Epithelial cell of prostate (primary cell): ENCODE measurements at regions not wholly inside any gene's neighbourhood (a gene's known extent, or its start where the extent isn't known, plus 50 kb on each side); places are given as distances from the start of the nearest gene placed in this dataset.
"Not testable (repeated sequence)": the region's sequence is repeated elsewhere in the genome, so short reads cannot be mapped to it uniquely, and the experiment has no call there.

Source experiments
- DNase-seq: peaks from one replicate; pipeline ENCODE4 v3.0.0-alpha.2; 2011; ENCODE audit warnings: low read depth, low spot score
- H3K27ac ChIP-seq: fragments of 450-650 bp; 2 replicates; pipeline ENCODE4 v1.5.1; 2017; ENCODE audit warnings: mild to moderate bottlenecking

GRCh38 chr1:118481126-118481525, 296.1 kb upstream of the SPAG17 start:
- H3K27ac ChIP-seq: no peak overlapping the region
- DNase-seq: no peak

- DNase-seq: no peak
- no peak overlapping the region for H3K27ac ChIP-seq
Observed at GRCh38 chr1:118479351-118479750, 294.3 kb upstream of the SPAG17 start.

DNA sequence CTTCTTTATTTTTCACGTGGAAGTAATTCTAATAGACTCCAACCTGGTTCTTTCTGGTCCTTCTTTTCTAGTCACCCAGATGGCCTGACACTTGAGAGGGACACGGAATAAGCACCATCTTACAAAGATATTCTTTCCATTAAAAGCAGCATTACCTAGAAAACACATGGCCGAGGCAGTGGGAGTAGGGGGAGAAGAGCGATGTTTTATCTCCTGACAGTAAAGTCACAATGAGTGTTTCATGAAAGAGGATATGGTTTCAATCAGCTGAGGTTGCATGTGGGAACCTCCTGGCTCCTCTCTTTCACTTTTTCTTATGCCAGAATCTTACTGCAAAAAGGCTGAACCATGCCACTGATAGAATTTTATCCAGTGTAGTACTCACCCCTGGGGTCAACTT, 288.8 kb upstream of the SPAG17 start:
- no peak for DNase-seq
- no peak overlapping the region for H3K27ac ChIP-seq

GRCh38 chr1:118464460-118464859, 279.4 kb upstream of the SPAG17 start:
- DNase-seq, H3K27ac ChIP-seq: not testable (repeated sequence)

GRCh38 chr1:118461154-118461553, 276.1 kb upstream of the SPAG17 start:
- no peak for DNase-seq
- no peak overlapping the region for H3K27ac ChIP-seq

- no peak for DNase-seq
- H3K27ac ChIP-seq: no peak overlapping the region
Observed at GRCh38 chr1:118459871-118460270, 274.8 kb upstream of the SPAG17 start.

DNA sequence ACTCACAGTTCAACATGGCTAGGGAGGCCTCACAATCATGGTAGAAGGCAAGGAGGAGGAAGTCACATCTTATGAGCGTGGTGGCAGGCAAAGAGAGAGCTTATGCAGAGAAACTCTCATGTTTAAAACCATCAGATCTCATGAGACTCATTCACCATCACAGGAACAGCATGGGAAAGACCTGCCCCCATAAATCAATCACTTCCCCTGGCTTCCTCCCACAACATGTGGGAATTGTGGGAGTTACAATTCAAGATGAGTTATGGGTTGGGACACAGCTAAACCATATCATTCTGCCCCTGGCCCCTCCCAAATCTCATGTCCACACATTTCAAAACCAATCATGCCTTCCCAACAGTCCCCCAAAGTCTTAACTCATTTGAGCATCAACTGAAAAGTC, 268.8 kb upstream of the SPAG17 start:
- H3K27ac ChIP-seq, DNase-seq: not testable (repeated sequence)

DNA sequence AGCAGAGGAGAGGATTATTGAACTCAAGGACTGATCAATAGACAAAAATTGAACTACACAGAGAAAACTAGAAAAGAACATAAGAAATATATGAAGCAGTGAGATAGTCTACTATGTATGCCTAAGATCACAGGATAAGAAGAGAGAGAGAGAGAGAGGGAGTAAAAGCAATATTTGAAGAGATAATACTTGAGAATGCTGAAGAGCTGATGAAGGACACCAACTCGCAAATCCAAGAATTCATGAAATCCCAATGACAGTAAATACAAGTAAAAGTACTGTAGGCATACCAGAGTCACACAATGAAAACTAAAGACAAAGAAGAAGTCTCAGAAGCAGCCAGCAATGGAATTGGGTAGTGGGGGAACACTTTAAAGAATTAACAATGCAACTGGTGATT, 260.1 kb upstream of the SPAG17 start:
- no peak overlapping the region for H3K27ac ChIP-seq
- DNase-seq: no peak

DNA sequence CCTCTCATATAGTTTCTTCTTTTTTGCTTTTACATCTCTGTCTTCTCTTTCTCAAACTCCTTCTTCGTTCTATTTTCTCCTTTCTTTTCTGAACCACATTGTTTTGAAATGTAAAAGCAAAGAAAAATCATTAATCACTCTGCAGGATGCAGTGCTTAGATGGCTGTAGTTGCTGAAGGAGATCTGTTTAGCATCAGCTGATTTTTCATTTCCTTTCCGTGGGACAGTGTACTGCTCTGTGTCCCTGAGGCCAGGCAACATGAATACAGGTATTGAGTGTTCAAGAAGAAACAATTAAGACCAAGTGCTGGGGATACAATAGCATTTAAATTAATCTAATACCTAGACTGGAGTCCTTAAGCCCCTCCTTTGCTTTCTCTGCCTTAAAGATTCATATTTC, 257.2 kb upstream of the SPAG17 start:
- H3K27ac ChIP-seq: no peak overlapping the region

GRCh38 chr1:118437664-118438063, 252.6 kb upstream of the SPAG17 start:
- DNase-seq: no peak
- no peak overlapping the region for H3K27ac ChIP-seq

More for the DNA sequence above, 257.2 kb upstream of the SPAG17 start:
- DNase-seq: no peak

GRCh38 chr1:118429856-118430255, 244.8 kb upstream of the SPAG17 start:
- DNase-seq: no peak

DNA sequence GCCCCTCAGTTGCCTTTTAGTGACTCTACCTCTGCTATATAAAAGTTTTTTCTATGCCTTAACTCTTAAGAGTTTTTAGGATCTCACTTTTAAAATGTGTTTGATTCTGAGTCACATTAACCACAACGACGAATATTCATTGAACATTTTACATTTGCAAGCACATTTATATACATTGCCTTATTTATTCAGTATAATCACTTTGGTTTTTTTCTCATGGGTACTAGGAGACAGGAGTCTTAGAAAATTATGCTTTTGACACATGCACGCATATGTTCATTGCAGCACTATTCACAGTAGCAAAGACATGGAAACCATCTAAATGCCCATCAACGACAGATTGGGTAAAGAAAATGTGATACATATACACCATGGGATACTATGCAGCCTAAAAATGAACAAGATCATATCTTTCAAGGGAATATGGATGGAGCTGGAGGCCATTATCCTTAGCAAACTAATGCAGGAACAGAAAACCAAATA, 236.9 kb upstream of the SPAG17 start:
- no peak overlapping the region for H3K27ac ChIP-seq
- DNase-seq: no peak

More at GRCh38 chr1:118429856-118430255, 244.8 kb upstream of the SPAG17 start:
- no peak overlapping the region for H3K27ac ChIP-seq

DNA sequence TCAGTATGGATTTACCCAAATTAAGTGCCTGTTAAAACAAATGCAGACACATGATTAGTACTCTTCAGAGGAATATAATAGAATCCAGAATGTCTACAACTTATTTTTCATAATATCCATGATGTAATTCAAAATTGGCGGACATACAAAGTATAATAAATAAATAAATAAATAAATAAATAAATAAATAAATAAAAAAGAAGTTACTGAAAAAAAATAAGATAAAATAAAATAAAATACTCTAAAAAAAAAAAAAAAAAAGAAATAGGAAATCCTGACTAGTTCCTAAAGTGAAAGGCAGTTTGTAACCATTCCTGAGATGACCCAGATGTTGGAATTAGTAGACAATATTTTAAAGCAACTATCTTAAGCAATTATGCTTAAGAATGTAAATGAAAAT, 219.0 kb upstream of the SPAG17 start:
- no peak for DNase-seq
- H3K27ac ChIP-seq: no peak overlapping the region

DNA sequence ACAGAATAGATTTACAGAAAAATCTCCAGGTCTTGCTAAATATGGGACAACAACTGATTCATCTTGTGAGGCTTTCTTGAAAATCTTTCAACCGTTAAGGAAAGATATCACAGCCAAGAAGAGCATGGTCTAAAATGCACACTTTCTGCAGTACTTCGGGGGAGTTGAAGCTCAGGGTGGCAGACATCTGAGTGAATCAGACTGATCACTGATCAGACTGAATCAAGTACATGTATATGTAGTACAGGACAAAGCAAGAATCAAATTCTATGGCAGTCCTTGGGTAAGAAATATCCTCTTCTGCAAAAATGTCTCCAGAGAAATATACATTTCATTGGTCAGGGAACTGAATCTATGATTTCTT, 212.4 kb upstream of the SPAG17 start:
- H3K27ac ChIP-seq: no peak overlapping the region
- DNase-seq: no peak

GRCh38 chr1:118396829-118397495, 211.9 kb upstream of the SPAG17 start:
- no peak for DNase-seq
- no peak overlapping the region for H3K27ac ChIP-seq

- no peak overlapping the region for H3K27ac ChIP-seq
Observed at GRCh38 chr1:118396279-118396678, 211.3 kb upstream of the SPAG17 start.

GRCh38 chr1:118395430-118395991, 210.5 kb upstream of the SPAG17 start:
- no peak for DNase-seq

More at GRCh38 chr1:118396279-118396678, 211.3 kb upstream of the SPAG17 start:
- no peak for DNase-seq

DNA sequence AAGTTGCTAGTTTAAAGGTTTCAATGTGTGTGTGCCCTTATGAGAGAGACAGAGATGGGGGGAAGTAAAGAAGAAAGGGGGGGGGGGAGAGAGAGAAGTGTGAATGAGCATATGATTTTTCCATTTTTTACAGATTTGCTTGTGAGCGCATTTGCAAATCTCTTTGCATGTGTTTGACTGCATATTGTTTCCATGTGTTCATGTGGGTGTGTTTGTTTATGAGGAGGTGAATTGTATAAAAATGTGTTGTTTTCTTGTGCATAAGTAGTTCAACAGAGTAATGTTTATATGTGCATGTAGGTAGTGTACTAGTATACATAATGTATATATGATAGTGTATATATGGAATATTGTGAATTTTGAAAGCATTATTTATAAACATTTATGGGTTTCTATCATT, 205.9 kb upstream of the SPAG17 start:
- DNase-seq: no peak
- no peak overlapping the region for H3K27ac ChIP-seq

More at GRCh38 chr1:118395430-118395991, 210.5 kb upstream of the SPAG17 start:
- no peak overlapping the region for H3K27ac ChIP-seq

GRCh38 chr1:118388301-118388959, 203.4 kb upstream of the SPAG17 start:
- DNase-seq: no peak
- no peak overlapping the region for H3K27ac ChIP-seq

DNA sequence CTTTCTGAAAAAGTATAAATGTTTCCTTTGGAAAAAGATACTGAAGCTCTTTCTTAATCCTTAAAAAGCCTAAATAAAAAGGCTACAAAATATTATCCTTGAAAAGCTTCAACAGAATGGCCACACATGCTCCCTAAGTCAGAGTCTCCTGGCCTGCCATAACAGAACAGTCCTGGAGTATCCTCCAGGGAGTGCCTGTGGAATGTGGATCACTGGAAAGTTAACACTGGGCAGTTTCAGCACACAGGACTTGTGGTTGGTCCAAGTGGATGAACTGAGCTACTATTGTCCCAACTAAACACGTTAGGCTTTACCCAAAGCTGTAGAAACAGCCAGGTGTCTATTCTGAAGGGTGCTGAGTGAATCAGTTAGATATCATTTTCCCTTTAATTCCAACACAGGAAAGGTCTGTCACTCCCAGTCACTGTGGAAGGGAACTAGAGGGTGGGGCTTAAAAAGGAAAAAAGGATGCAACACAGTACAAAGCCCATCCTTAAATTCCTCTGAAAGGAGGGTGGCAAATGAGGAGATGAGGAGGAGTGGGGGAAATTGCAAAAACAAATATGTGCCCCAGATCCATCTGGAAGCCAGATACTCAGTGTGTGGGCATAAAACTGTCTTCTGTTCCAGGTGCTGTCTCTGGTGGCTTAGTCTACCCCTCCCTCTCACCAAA, 196.3 kb upstream of the SPAG17 start:
- no peak overlapping the region for H3K27ac ChIP-seq
- DNase-seq: no peak

DNA sequence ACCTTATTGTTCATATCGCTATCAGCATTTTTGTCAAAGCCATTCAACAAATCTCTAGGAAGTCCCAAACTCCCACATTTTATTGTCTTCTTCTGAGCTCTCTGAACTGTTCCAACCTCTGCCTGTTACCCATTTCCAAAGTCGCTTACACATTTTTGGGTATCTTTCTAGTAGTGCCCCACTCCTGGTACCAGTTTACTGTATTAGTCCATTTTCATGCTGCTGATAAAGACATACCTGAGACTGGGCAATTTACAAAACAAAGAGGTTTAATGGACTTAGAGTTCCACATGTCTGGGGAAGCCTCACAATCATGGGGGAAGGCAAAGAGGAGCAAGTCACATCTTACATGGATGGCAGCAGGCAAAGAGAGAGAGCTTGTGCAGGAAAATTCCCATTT, 192.2 kb upstream of the SPAG17 start:
- DNase-seq, H3K27ac ChIP-seq: not testable (repeated sequence)
